ENCODE measurements at regions not wholly inside any gene's neighbourhood (a gene's known extent, or its start where the extent isn't known, plus 50 kb on each side); places are given as distances from the start of the nearest gene placed in this dataset.

GRCh38 chr9:2248768-2249265 is 233.7 kb downstream of the SMARCA2 start:
- POLR2A ChIA-PET, result no interaction called here
- CTCF ChIA-PET, result no interaction called here
- Histone ChIP-seq H3K27me3 (ENCODE audit: control insufficient read depth in 2 of 2, insufficient read depth in 2 of 2, low read length in 2 of 2) (no peaks in the 10 kb centered on the region), H3K27ac (ENCODE audit: insufficient read depth, low read depth, low read length) (no peak overlapping the region), H3K9me1 (replicated peaks; ENCODE audit: control insufficient read depth, extremely low read depth, insufficient read depth, low read length) (no peaks in the 10 kb centered on the region), H3K79me2 (ENCODE audit: control insufficient read depth, insufficient read depth, low read length) (no peaks in the 10 kb centered on the region), H3K4me3 (replicated peaks in 1 of 3; ENCODE audit: insufficient read depth in 1 of 3, low read depth in 1 of 3, low read length in 3 of 3) (no peak overlapping the region), H3K4me2 (ENCODE audit: insufficient read depth, low read length) (no peak overlapping the region), H3K36me3 (ENCODE audit: control insufficient read depth in 2 of 2, extremely low read depth in 1 of 2, insufficient read depth in 2 of 2, low read length in 2 of 2) (no peaks in the 10 kb centered on the region), H3K4me1 (ENCODE audit: control insufficient read depth, extremely low read depth, insufficient read depth, low read length) (no peaks in the 10 kb centered on the region), H3K9me3 (replicated peaks; ENCODE audit: control insufficient read depth, insufficient read depth, low read length) (no peaks in the 10 kb centered on the region), H2AFZ (ENCODE audit: low read depth, low read length) (no peak overlapping the region), H4K20me1 (replicated peaks; ENCODE audit: control insufficient read depth, extremely low read depth, insufficient read depth, low read length) (no peaks in the 10 kb centered on the region), H3K9ac (replicated peaks; ENCODE audit: extremely low read depth, insufficient read depth, low read length) (no peak overlapping the region)
- TF ChIP-seq FOS (IDR thresholded peaks at IDR 0.05; ENCODE audit: borderline replicate concordance, insufficient read depth, low read length), result no peak
- TF ChIP-seq JUN (IDR thresholded peaks at IDR 0.05; ENCODE audit: borderline replicate concordance, insufficient read depth, insufficient read length, low read depth), result no peak
- TF ChIP-seq MYC (IDR thresholded peaks at IDR 0.05; ENCODE audit: low read depth, low read length), result no peak
- TF ChIP-seq CTCF (IDR thresholded peaks at IDR 0.05; ENCODE audit: extremely low read depth in 1 of 2, insufficient read depth in 1 of 2, low read depth in 1 of 2, low read length in 2 of 2), result no peak
- TF ChIP-seq MAX (IDR thresholded peaks at IDR 0.05; ENCODE audit: insufficient read depth, insufficient read length), result no peak
- no peak for TF ChIP-seq GATA2 (IDR thresholded peaks at IDR 0.05; ENCODE audit: insufficient read depth, insufficient read length, low read depth, low read length)
- no peak for TF ChIP-seq POLR2AphosphoS5 (IDR thresholded peaks at IDR 0.05; ENCODE audit: insufficient read depth, low read depth, low read length)
- no peak for TF ChIP-seq POLR2A (IDR thresholded peaks at IDR 0.05; ENCODE audit: low read depth, low read length)
- TF ChIP-seq EZH2 (IDR thresholded peaks at IDR 0.05; ENCODE audit: borderline replicate concordance, low read depth, low read length, severe bottlenecking), result no peak
- dilution Hi-C loops (cut with MboI; ENCODE audit: extremely low pct_ligation_motif_present, low sequenced_read_pairs) (no loop called here), intact Hi-C loops (cut with micrococcal nuclease) (no loop called here)
- FAIRE-seq (no peak), DNase-seq (ENCODE audit: low read depth, low spot score) (no peak)
- no TSS peak for BruUV-seq (replicated peaks)
